IPS DF 4.7 (cell line): ENCODE measurements at regions not wholly inside any gene's neighbourhood (a gene's known extent, or its start where the extent isn't known, plus 50 kb on each side); places are given as distances from the start of the nearest gene placed in this dataset.

ENCODE experiments used
- DNase-seq: peaks from one replicate; pipeline ENCODE4 v3.0.0-alpha.2; 2013; ENCODE audit warnings: low spot score; ENCODE audit errors: extremely low read depth

DNA sequence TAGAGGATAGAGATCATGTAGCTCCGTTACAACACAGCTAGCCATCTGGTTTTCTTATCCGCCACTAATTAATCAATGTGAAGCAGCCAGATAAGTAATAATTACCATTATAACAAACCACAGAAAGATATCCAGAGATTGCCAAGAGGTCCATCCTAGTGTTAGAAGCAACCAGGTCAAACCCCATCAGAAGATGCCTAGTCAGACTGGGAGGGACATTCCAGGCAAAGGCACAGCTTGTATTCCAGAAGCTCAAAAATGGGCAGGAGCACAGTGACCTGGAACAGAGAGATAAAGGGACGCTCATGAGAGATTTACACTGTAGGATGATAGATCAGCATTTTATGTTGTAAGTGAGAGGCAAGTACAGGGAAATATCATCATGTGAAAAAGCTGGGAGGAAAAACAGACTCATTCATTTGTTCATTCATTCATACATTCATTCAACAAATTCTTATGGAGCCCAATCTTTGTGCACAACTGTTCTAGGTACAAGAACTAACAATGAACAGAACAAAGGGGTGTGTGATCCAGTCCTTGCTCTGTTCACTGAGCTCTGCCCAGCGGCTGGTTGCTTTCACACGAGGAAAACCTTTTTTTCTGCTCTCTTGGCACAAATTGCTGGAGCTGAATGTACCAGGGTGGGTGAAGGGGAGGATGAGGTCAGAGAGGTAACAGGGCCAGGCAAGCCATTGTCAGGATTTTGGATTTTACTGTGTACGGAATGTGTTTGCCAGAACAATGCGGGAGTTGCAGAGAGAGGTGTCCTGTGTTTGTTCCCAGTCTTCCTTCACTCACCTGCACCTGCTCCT, 240.8 kb upstream of the FGGY start:
- no peak for DNase-seq

DNA sequence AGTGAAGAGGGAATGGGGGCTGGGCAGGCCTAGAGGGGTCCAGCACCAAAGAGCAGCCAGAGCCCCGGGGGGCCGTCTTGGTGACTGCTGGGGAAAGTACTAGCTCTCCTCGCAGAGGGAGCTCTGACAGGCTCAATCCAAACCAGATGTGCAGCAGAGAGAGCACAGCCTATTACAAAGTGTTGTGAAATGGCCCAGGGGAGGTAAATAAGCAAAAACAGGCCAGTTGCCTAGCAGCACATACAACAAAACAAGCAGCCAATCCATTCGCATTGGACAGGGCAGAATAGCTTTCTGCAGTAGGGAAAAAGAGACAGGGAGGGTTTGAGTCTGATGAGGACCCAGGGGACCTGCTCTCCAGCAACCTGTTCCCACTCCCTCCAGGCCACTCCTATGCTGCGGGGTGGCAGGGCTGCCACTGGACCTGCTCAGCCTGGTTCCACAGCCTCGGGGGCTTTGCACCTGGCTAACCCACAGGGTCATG, 239.6 kb upstream of the FGGY start:
- no peak for DNase-seq

DNA sequence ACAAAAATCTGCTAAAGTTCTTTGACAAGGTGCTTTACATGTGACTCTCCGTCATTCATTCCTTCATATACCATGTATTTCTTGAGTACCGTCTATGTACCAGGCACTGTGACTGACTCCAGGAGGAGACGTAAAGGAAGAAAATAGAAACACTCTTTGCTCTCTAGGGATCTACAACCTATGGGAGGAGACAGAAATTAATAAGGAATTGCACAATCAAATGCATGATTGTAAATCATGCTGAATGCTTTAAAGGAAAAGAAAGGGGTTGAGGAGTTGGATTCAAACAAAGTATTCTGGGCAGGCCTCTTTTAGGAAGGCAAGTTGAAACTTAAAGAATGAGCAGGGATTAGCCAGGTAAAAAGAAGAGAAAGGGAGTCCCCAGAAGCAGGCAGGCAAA, 239.1 kb upstream of the FGGY start:
- no peak for DNase-seq

DNA sequence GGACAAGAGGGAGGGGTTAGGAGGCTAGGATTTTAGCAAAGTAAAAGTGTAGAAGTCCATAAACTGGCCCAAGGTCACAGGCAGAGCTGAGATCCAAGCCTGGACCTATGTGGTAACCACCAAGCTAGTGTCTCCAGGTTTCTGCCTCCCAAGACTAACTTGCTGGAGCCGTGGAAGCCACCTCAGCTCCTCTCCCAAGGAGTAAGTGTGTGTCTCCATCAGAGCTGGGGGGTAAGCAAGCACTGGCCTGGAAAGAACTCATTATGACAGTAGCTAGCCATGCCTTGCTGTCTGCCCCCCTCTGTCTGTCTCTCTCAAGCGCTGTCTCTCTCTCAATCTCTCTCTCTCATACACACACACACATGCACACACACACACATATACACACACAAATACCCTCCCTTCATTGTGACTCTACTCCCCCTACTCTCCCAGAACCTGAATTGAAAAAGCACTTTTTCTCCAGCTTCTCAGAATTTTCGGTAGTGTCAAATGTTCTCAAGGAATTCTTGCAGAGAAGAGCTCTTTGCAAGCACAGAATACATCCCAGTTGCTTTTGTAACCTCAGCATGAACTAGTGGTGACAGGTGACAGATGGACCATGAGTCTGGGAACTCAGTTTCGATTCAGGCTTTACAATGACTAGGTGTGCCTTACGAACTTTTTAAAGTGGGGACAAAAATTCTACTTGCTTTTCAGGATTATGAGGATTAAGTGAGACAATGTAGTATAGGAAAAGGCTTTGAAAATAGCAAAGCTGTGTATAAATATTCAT, 238.0 kb upstream of the FGGY start:
- DNase-seq, result no peak

DNA sequence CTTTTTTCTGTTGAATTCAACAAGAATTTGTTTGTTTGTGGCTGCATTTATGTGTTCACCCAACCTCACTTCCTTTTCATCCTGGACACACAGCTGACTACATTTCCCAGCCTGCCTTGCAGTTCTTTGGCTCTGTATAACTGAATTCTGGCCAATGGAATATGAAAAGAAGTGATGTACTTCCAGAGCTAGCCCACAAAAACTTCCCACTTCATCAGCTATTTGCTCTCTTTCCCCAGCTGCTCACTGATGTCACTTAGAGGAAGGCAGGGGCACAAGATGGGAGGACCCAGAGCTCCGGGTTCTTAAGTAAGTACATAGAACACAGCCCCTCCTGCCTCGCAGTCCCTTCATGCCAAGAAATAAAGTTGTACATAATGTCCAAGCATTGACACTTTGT, 235.0 kb upstream of the FGGY start:
- no peak for DNase-seq

DNA sequence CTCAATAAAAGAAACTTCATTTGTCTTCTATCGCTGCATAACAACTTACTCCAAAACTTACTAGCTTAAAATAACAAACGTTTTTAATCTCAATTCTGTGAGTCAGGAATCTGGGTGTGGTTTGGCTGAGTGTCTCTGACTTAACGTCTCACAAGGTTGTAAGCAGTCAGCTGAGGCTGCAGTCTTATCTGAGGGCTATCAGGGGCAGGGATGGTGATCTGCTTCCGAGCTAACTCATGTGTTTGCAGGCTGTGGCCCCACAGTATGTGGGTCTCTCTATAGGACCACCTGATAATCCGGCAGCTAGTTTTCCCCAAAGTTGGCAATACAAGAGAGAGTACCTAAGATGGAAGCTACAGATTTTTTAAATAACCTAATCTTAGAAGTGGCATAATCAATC, 234.2 kb upstream of the FGGY start:
- no peak for DNase-seq

DNA sequence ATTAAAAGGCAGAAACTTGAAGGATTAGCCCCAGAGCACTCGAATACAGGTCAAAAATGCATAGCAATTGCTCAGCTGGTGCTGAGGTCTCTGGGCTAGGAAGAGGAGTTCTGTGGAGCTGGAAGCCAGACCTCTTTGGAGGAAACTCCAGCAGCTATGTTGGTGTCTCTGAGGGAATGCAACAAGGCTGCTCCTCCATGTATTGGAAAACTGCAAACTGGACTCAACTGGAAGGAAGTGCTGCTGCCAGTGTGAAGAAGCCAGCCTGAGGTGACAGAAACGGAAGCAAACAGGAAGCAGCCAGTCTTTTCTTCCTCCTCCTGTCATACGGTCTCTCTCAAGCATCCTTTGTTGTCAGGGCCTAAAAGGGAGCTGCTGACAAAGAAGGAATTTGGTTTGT, 233.4 kb upstream of the FGGY start:
- DNase-seq, result no peak

DNA sequence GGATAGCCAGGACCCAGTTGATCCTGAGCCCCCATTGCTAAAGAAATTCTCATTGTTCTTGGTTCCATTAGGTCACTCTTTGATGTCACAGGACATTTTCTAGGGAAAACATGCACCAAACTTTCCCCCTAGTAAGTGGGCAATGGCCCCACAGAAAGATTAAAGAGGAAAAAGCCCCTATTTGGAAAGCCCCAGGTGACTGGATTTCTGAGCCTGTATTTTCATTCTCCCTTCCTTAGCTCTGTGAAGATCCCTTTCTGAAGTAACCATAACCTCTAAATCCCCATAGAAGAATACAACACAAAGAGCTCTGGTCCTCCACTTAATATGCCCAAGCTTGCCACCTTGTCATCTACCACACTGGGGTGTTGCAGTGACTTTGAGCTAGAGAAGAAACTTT, 232.3 kb upstream of the FGGY start:
- DNase-seq, result no peak

DNA sequence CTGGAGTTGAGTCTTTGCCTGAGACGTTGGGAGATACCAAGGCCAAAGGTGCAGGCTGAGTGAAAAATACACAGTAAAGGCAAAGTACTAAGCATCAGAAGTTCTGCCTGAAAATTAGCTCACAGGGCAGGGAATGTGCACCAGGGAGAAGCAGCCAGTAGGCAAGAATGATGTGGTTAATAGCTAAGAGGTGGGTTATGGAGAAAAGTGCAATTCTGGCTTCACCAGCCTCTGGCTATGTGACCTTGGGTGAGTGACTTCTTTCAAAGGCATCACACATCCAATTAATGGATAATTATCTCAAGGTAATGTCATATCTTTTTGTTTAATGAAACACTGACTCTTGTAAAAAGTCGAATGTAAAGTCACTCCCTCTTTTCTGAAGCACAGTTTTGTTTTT, 230.7 kb upstream of the FGGY start:
- DNase-seq, result no peak

DNA sequence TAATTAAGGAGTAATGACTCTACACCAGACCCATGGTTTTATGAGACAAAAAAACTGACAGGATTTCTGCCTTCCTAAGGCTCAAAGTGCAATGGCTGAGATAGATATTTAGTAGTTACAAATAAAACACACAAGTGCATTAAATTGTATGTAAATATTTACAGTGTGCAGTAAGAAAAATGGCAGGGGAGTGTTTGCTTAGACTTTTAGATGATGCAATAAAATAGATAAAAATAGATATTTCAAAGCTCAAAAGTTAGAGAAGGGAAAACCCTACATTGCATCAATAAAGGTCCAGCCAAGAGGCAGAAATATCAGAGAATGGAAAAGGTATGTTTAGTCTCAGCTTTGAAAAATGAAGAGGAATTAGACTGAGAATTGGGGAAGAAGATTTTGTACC, 226.3 kb upstream of the FGGY start:
- DNase-seq, result no peak

DNA sequence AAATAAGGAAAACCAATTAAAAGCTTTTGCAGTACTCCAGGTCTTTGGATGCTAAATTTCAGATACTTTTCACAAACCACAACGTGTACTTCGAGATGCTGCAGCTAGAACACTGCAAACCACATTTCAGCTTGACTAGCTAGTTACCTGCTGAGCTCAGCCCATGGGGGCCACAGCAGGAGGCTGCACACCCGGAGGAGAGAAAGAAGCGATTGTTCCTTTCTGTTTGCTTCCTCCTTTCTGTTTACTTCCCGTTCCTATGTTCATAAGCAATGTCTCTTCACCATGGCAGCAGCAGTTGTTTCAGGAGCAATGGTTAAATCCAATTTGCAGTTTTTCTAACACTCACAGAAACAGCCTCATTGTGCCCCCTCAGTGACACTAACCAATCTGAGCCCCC, 225.6 kb upstream of the FGGY start:
- no peak for DNase-seq

DNA sequence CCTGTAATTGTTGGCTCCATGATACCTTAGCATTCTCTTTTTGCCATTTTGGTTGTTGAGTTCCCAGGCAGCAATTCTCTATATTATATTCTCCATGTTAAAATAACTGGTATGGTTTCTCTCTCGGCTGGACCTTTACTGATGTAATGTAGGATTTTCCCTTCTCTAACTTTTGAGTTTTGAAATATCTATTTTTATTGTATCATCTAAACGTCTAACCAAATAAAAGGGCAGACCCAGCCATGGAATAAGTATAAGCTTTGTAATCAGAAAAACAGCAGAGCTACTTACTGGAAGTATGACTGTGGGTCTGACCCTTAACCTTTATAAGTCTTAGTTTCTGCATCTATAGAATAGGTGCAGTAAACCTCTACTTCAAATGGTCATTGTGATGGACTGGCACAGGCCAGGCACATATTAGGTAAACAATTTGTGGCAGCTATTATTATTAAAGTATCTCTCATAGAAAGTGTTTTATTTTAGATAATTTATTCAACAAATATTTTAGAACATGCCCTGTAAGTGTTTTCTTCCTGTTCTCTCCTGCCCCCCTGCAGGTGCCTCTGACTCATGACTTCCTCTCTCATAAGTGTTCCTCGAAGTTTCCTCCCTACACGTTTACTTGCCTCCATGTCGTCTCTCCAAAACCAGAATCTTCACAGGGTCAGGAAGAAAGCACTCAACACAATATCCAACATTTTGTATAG, 224.9 kb upstream of the FGGY start:
- no peak for DNase-seq

DNA sequence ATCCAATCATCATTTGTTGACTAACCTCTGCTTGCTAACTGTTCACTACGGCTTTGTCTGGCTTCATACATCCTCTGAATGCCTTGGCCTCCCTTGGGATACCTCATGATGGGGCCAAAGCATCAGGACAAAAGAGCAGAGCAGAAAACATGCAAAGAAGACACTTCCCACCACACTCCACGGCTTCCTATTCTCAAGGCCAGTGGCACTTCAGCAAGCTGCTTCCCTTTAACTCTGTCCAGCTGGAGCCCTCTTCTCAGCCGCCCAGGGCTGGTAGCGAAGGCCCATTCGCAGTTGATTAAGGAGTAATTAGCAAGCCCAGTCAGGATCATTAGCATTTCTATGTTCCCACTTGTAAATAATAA, 224.3 kb upstream of the FGGY start:
- DNase-seq, result no peak

DNA sequence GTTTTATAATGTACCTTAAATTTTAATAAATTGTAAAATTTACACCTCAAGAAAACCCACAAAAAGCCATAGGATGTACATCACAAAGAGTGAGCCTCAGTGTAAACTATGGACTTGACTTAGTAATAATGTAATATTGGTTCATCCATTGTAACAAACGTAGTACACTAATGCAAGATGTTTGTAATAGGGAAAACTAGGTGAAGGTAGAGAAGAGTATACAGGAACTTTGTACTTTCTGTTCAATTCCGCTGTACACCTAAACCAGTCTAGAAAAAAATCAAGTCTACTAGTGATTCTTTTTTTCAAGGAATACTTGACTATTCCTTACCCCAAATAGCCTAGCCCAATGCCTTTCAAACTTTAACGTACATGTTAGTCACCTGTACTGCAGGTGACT, 222.3 kb upstream of the FGGY start:
- no peak for DNase-seq

DNA sequence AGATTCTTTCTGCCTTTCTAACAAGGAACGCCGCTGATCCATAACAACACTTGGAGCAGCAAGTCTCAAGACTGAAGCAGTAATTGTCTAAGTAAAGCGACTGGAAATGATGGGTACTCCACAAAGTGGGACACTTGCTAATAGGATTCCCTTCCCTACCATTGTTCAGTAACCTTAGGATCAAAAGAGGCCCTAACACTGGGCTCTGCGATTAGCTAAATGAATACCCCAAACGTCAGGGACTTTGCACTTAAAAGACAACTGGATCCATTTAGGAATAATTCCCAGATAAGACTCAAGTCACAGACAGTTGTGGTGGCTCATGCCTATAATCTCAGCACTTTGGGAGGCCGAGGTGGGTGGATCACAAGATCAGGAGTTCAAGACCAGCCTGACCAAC, 221.9 kb upstream of the FGGY start:
- no peak for DNase-seq

DNA sequence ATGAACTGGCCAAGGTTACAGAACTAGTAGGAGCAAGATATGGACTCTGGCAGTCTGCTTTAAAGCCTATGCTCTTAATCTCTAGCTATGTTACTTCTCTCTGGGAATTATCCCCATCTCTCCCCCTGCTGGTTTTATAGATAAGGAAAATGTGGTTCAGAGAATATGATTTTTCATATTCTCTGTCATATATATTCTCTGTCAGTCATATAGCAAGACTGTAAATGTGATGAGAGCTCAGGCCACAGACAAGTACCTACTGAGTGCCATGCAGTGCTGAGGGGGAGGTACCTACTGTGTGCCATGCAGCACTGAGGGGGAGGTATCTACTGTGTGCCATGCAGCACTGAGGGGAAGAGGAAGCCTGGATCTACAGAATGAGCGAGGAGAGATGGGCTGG, 220.3 kb upstream of the FGGY start:
- DNase-seq, result no peak

DNA sequence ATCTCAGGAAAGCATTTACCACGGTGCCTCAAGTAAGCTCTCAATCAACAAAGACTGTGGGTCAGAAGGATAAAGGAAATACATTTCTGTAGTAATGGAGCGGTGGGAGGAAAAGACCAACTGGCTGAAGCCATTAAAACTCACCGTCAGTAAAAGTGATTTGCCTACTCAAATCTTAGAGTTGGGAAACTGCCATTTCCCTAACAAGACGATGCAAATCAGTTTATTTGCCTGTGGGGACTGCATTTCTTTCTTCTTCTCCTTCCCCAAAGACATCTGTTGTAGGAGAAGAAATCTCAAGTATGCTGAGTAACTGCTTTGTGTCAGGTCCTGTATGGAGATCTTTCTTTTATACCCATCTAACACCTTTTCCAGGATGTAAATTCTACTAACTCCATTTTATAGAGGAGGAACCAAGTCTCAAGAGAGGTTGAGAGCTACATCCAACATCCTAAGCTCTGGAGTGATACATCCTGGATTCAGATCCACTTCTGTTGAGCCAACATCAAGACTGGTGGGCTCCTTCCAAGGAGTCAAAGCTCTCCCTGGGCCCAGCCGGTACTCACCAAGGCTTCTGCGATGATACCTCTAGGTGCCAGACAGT, 219.3 kb upstream of the FGGY start:
- no peak for DNase-seq

DNA sequence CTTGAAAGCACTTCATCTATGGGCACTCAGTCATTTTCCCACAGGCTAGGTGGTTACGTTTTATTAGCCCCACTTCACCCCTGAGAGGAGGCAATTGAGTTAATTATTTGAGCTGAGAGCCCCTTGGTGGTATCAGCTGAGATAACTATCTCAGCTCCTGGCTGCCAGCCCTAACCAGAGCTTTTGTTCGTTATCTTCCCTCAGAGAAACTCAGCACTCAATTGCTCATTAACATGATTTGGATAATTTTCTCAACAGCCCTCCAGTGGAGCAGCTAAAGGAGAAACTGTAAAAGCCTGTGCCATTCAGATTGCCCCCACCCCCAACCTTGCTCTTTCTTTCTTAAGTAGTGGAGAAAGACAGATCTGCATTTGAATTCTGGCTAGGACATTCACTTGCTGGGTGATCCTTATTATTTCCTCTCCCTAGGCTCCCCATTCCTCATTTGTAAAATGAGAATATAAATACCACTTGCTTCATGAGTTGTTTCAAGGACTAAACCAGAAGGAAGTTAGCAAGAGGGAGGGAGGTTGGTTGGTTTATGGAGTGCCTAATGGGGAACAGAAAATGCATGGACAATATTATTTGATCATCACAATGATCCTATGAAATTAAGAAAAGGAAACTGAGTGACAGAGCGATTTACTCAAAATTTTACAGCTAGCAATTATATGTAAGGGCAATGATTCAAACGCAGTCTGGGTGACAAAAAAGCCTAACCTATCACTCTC, 218.7 kb upstream of the FGGY start:
- no peak for DNase-seq

DNA sequence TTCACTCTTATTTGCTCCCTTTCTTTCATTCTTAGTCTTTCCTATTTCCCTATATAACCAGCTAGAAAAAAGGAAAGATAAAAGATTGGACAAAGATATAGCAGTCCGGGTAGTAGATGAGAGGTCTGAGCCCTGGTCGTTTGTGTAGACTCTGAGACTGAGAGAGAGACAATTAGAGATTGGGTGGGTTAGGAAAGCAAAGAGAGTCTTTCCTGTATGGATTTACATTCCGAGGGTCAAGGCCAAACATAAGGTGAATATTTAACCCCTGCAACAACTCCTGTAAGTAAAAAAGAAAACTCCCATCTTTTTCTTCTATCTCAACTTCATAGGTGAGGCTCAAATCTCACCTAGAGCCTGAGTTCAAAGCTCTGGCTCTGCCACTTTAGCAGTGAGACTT, 218.0 kb upstream of the FGGY start:
- DNase-seq, result no peak

DNA sequence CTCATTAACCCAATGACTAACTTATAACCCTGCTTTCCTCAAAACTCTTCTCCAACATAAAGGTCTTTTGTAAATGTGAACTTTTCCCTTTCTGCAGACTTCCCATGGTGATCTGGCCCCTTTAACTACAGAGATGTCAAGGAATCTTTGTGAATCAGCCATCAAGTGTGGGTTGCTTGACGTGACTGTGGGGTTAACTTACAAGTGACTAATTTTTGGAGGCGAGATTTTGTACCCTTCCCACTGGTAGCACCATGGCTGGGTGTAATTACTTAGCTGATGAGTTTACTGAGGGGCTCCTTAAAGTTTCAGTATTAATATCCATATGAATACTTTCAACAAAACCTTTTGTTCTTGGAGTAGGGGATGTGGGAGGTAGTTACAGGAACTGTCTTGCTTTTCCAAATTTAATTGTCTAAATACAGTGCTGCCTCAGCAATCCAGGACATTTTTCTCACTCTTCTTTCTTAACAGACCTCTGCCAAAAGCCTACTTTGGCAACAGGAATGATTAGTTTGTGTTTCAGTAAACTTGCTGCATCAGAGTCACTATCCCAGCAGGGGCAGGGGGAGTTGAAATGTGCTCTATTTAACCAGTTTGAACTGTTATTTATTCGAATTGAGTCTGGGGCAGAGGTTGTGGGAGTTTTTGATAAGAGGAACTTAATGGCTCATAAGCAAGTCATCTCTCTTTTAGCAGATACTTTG, 217.3 kb upstream of the FGGY start:
- no peak for DNase-seq

DNA sequence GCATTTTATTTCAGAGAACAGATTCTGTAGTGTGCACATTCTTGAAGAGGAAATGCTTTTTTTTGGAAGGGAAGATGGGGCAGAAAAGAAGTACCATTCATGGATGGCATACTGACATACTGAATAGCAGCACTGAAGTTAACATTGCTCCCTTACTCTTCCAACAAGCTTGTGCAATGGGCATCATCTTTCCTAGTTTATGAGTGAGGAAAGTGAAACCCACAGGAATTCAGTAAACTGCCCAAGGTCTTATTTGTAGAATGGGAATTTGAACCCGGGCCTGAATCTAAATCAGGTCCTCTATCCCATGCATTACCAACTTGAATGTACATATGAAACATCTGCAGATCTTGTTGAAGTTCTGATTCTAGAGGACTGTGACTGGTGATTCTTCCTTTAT, 215.7 kb upstream of the FGGY start:
- DNase-seq, result no peak
